ENCODE measurements at regions not wholly inside any gene's neighbourhood (a gene's known extent, or its start where the extent isn't known, plus 50 kb on each side); places are given as distances from the start of the nearest gene placed in this dataset.

DNA sequence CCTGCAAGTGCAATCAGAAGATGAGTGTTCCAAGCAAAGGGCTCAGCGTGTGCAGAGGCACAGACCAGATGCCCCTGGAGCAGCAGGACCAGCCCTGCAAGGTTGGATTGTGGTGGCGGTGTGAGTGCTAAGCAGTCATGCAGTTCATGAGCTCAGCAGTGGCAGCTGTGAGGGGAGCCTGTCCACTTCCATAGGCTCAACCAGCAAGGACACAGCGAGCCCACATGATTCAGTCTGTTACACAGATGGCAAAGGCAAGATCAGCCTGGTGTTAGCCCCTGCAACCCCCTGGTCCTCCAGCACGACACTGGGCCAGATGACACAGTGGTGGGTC, 95.9 kb upstream of the PRR23E start:
- in situ Hi-C loops (cut with MboI) = no loop called here
- no peak for DNase-seq

DNA sequence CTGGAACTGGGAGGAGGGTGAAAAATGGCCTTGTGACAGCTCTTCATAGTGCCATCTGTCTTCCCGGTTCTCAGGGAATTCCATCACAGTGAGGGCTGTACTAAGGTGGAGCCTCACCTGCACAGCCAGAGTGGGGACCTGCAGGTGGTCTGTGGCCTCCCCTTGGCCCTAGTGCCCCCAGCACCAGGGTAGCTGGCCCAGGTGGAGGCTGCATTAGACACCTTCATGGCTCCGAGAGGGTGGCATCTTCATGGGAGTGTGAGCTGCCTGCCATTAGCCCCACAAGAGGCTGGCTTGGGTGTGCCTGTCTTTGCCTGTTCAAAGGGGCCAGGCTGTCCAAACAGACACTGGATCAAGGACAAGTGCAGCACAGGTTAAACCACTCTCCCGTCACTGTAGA, 95.5 kb upstream of the PRR23E start:
- no peaks in the 10 kb centered on the region for H3F3A ChIP-seq (ENCODE audit: insufficient read depth)
- H3K9ac ChIP-seq = no peak overlapping the region
- no peak for TF ChIP-seq EZH2 (IDR thresholded peaks at IDR 0.05; ENCODE audit: insufficient read depth, poor library complexity, severe bottlenecking)
- TF ChIP-seq EZH2phosphoT487 (IDR thresholded peaks at IDR 0.05; ENCODE audit: insufficient read depth, low read depth) = no peak
- no peaks in the 10 kb centered on the region for H4K20me1 ChIP-seq (ENCODE audit: insufficient read depth)
- in situ Hi-C loops (cut with MboI) = no loop called here
- no peak overlapping the region for H3K27ac ChIP-seq
- H3K9me3 ChIP-seq (ENCODE audit: low read depth) = no peaks in the 10 kb centered on the region
- H3K36me3 ChIP-seq (ENCODE audit: low read depth) = no peaks in the 10 kb centered on the region
- no peaks in the 10 kb centered on the region for H3K4me1 ChIP-seq (ENCODE audit: insufficient read depth)
- H3K4me3 ChIP-seq = no peak overlapping the region
- no peak overlapping the region for H2AFZ ChIP-seq
- H3K9me2 ChIP-seq (ENCODE audit: insufficient read depth) = no peaks in the 10 kb centered on the region
- no peaks in the 10 kb centered on the region for H3K79me2 ChIP-seq (ENCODE audit: insufficient read depth)
- 40 to 53% methylated on average over 3 of the region's 3 CpGs for WGBS, 2 experiments (ENCODE audit: low coverage in 1 of 2, low lambda C conversion rate in 2 of 2, missing lambda C conversion rate in 2 of 2)
- peaks cover 24% of the 10 kb centered on the region for H3K27me3 ChIP-seq (replicated peaks; ENCODE audit: insufficient read depth)
- no peak overlapping the region for H3K4me2 ChIP-seq (ENCODE audit: unreplicated experiment)
- DNase-seq = no peak

More for the DNA sequence above, 95.9 kb upstream of the PRR23E start:
- H3K4me2 ChIP-seq (ENCODE audit: unreplicated experiment) = no peak overlapping the region
- H3K9ac ChIP-seq = no peak overlapping the region
- no peaks in the 10 kb centered on the region for H4K20me1 ChIP-seq (ENCODE audit: insufficient read depth)
- H3F3A ChIP-seq (ENCODE audit: insufficient read depth) = no peaks in the 10 kb centered on the region
- H3K4me1 ChIP-seq (ENCODE audit: insufficient read depth) = no peaks in the 10 kb centered on the region
- no peaks in the 10 kb centered on the region for H3K79me2 ChIP-seq (ENCODE audit: insufficient read depth)
- H3K9me2 ChIP-seq (ENCODE audit: insufficient read depth) = no peaks in the 10 kb centered on the region
- no peak overlapping the region for H3K27ac ChIP-seq
- H3K9me3 ChIP-seq (ENCODE audit: low read depth) = no peaks in the 10 kb centered on the region
- 63 to 80% methylated on average over 4 of the region's 4 CpGs for WGBS, 2 experiments (ENCODE audit: low coverage in 1 of 2, low lambda C conversion rate in 2 of 2, missing lambda C conversion rate in 2 of 2)
- peaks cover 25% of the 10 kb centered on the region for H3K27me3 ChIP-seq (replicated peaks; ENCODE audit: insufficient read depth)
- H3K4me3 ChIP-seq = no peak overlapping the region
- H2AFZ ChIP-seq = no peak overlapping the region
- TF ChIP-seq EZH2 (IDR thresholded peaks at IDR 0.05; ENCODE audit: insufficient read depth, poor library complexity, severe bottlenecking) = no peak
- no peak for TF ChIP-seq EZH2phosphoT487 (IDR thresholded peaks at IDR 0.05; ENCODE audit: insufficient read depth, low read depth)
- H3K36me3 ChIP-seq (ENCODE audit: low read depth) = no peaks in the 10 kb centered on the region

- no peak overlapping the region for H3K4me3 ChIP-seq
- H3K36me3 ChIP-seq (ENCODE audit: low read depth) = no peaks in the 10 kb centered on the region
- TF ChIP-seq EZH2phosphoT487 (IDR thresholded peaks at IDR 0.05; ENCODE audit: insufficient read depth, low read depth) = no peak
- TF ChIP-seq EZH2 (IDR thresholded peaks at IDR 0.05; ENCODE audit: insufficient read depth, poor library complexity, severe bottlenecking) = no peak
- H3K9me3 ChIP-seq (ENCODE audit: low read depth) = no peaks in the 10 kb centered on the region
- H3K9me2 ChIP-seq (ENCODE audit: insufficient read depth) = no peaks in the 10 kb centered on the region
- 31 to 35% methylated on average over 3 of the region's 3 CpGs for WGBS, 2 experiments (ENCODE audit: low coverage in 1 of 2, low lambda C conversion rate in 2 of 2, missing lambda C conversion rate in 2 of 2)
- H2AFZ ChIP-seq = no peak overlapping the region
- peaks cover 24% of the 10 kb centered on the region for H3K27me3 ChIP-seq (replicated peaks; ENCODE audit: insufficient read depth)
- H3F3A ChIP-seq (ENCODE audit: insufficient read depth) = no peaks in the 10 kb centered on the region
- H3K27ac ChIP-seq = no peak overlapping the region
- H4K20me1 ChIP-seq (ENCODE audit: insufficient read depth) = no peaks in the 10 kb centered on the region
- H3K79me2 ChIP-seq (ENCODE audit: insufficient read depth) = no peaks in the 10 kb centered on the region
- no peak overlapping the region for H3K9ac ChIP-seq
- in situ Hi-C loops (cut with MboI) = no loop called here
- H3K4me2 ChIP-seq (ENCODE audit: unreplicated experiment) = no peak overlapping the region
- DNase-seq = no peak
- H3K4me1 ChIP-seq (ENCODE audit: insufficient read depth) = no peaks in the 10 kb centered on the region
Observed at GRCh38 chr3:127099982-127100381, 92.9 kb upstream of the PRR23E start.

DNA sequence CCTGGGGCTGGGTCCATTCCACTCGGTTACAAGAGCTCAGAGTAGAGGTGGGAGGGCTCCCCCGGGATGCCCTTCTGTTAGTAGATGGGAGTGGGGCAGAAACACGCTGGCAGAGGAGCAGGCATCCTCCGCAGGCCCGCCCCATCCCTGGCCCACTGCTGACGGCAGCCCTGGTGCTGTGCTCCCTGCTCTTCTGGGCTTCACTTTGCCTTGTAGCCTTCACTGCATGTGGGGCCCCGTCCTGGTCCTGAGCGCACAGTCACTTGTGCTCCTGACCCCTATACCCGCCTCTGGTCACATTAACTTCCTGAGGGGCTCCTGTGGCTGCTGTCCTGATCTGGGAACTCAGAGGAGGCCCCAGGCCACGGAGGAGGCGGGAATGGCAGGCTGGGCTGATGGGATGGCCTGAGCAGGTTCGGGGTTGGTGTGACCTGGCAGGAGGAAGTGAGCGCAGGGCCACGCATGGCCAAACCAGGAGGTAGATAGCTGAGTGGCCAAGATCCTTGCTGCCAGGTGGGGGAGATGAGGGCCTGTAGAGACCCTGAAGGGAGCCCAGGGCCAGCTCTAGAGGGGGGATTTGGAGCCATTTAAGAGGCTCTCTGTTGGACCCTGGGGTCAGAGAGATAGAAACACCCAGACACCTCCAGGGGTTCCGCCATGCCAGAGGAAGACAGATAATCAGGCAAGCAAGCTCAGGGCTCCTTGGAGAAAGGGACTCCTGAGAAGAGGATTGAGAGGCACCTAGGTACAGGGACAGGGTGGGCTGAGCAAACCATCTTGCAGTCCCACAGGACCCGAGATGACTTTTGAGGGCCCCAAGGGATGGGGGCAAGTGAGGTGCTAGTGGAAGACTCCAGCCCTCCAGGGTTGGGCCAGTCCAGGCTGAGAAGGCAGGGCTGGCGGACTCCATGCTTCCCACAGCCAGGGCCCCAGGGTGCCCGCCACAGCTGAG, 92.2 kb upstream of the PRR23E start:
- Histone ChIP-seq H3K4me3 (no peak overlapping the region), H3K4me2 (ENCODE audit: unreplicated experiment) (no peak overlapping the region), H3K9me2 (ENCODE audit: insufficient read depth) (no peaks in the 10 kb centered on the region), H3F3A (ENCODE audit: insufficient read depth) (no peaks in the 10 kb centered on the region), H2AFZ (no peak overlapping the region), H3K4me1 (ENCODE audit: insufficient read depth) (no peaks in the 10 kb centered on the region), H3K9me3 (ENCODE audit: low read depth) (no peaks in the 10 kb centered on the region), H3K27ac (no peak overlapping the region), H3K79me2 (ENCODE audit: insufficient read depth) (no peaks in the 10 kb centered on the region), H3K9ac (no peak overlapping the region), H4K20me1 (ENCODE audit: insufficient read depth) (no peaks in the 10 kb centered on the region), H3K27me3 (replicated peaks; ENCODE audit: insufficient read depth) (peaks cover 20% of the 10 kb centered on the region), H3K36me3 (ENCODE audit: low read depth) (no peaks in the 10 kb centered on the region)
- DNase-seq = no peak
- no peak for TF ChIP-seq EZH2phosphoT487 (IDR thresholded peaks at IDR 0.05; ENCODE audit: insufficient read depth, low read depth)
- no peak for TF ChIP-seq EZH2 (IDR thresholded peaks at IDR 0.05; ENCODE audit: insufficient read depth, poor library complexity, severe bottlenecking)
- 71 to 76% methylated on average over 14 to 18 of the region's 18 CpGs for WGBS, 2 experiments (ENCODE audit: low coverage in 1 of 2, low lambda C conversion rate in 2 of 2, missing lambda C conversion rate in 2 of 2)
- in situ Hi-C loops (cut with MboI) = no loop called here
